IPS-20b (cell line): ENCODE measurements at regions not wholly inside any gene's neighbourhood (a gene's known extent, or its start where the extent isn't known, plus 50 kb on each side); places are given as distances from the start of the nearest gene placed in this dataset.

ENCODE experiments used
- H3K27ac ChIP-seq: one replicate; pipeline ENCODE4 v1.5.1; 2013; ENCODE audit warnings: low read length
- H3K27me3 ChIP-seq: 2 replicates; pipeline ENCODE4 v1.6.1; 2013; ENCODE audit warnings: mild to moderate bottlenecking, low read length, inconsistent platforms; ENCODE audit not compliant: insufficient read depth
- H3K36me3 ChIP-seq: 2 replicates; pipeline ENCODE4 v1.6.1; 2013; ENCODE audit warnings: low read depth, mild to moderate bottlenecking, inconsistent platforms, low read length, moderate library complexity; ENCODE audit not compliant: insufficient read depth
- H3K4me1 ChIP-seq: 2 replicates; pipeline ENCODE4 v1.6.1; 2013; ENCODE audit warnings: mild to moderate bottlenecking, control low read depth, inconsistent platforms, low read length, moderate library complexity; ENCODE audit not compliant: insufficient read depth
- H3K4me3 ChIP-seq: 2 replicates; pipeline ENCODE4 v1.5.1; 2013; ENCODE audit warnings: mild to moderate bottlenecking, low read length, inconsistent platforms
- H3K9ac ChIP-seq: 2 replicates; pipeline ENCODE4 v1.6.1; 2013; ENCODE audit warnings: low read depth, mild to moderate bottlenecking, inconsistent platforms, low read length, moderate library complexity
- H3K9me3 ChIP-seq: 2 replicates; pipeline ENCODE4 v1.6.1; 2013; ENCODE audit warnings: mild to moderate bottlenecking, low read depth, low read length, inconsistent platforms; ENCODE audit not compliant: insufficient read depth

DNA sequence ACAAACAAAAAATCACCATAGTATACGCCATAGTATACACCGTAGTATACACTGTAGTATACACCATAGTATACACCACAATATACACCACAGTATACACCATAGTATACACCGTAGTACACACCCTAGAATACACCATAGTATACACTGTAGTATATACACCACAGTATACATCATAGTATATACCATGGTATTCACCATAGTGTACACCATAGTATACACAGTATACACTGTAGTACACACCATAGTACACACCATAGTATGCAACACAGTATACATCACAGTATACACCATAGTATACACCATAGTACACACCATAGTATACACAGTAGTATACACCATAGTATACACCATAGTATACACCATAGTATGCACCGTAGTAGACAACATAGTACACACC, 157.6 kb upstream of the ADARB2 start:
- Histone ChIP-seq H3K9ac (no peak overlapping the region), H3K4me1 (no peaks in the 10 kb centered on the region), H3K4me3 (no peak overlapping the region), H3K27me3 (no peaks in the 10 kb centered on the region), H3K27ac (no peak overlapping the region), H3K9me3 (no peaks in the 10 kb centered on the region), H3K36me3 (no peaks in the 10 kb centered on the region)

DNA sequence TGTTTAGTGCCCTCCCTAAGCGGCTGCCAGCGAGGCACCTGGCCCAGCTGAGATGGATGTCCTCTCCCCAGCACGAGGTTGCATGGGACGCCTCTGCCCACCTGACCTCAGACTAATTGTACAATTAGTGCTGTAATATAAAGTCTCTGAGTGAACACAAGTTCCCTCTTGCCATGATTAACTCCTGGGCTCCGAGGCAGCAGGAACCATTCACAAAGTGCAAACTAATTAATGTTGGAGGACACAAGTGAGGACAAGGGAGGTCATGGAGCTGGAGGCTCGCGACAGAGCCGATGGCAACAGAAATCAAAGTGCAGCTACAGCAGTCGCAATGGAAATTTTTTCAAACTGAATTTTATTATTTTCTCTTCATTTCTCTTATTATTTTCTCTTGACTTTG, 156.6 kb upstream of the ADARB2 start:
- H3K4me3 ChIP-seq = no peak overlapping the region

DNA sequence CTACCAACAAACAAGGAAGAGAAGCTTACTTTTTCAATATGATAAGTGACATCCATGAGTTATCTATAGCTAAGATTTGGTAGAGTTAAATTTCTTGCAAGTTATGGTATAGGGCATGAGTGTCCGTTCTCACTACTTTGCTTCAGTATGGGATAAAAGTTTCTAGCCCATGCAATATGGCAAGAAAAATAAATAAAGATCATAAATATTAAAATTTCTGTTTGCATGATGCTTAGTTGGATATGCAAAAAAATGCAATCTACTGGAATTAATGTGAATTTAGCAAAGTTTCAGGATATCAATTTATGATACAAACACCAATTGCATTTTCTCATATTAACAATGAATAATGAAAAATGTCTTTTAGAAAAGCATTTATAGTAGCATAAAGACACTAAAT, 148.7 kb upstream of the ADARB2 start:
- Histone ChIP-seq H3K4me3 (no peak overlapping the region), H3K27ac (no peak overlapping the region), H3K9ac (no peak overlapping the region), H3K4me1 (no peaks in the 10 kb centered on the region), H3K9me3 (peaks cover 14% of the 10 kb centered on the region), H3K36me3 (no peaks in the 10 kb centered on the region), H3K27me3 (no peaks in the 10 kb centered on the region)

More for the DNA sequence above, 156.6 kb upstream of the ADARB2 start:
- H3K27ac ChIP-seq = no peak overlapping the region
- no peaks in the 10 kb centered on the region for H3K27me3 ChIP-seq
- no peaks in the 10 kb centered on the region; the same call in 1 of the 2 replicates for H3K9me3 ChIP-seq
- H3K36me3 ChIP-seq = no peaks in the 10 kb centered on the region
- H3K4me1 ChIP-seq = no peaks in the 10 kb centered on the region
- no peak overlapping the region for H3K9ac ChIP-seq

DNA sequence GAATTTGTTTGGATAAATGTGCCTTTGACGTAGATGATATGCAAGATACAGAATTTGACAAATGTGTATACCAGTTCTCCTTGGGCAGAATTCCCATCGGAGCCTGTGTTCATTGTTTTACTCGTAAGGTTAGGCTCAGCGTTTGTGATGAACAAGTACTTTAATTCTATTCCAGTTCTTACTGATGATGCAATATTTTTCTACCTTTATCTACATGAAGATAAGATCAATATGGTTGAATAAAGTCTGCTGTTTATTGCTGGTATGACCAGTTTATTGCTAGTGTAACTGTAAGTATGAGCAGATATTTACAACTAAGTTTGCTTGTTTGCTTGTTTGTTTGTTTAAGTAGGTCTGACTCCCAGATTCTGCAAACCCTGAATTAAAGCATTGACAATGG, 145.4 kb upstream of the ADARB2 start:
- Histone ChIP-seq H3K36me3 (no peaks in the 10 kb centered on the region), H3K9me3 (peaks cover 14% of the 10 kb centered on the region), H3K4me3 (no peak overlapping the region), H3K4me1 (no peaks in the 10 kb centered on the region), H3K27ac (no peak overlapping the region), H3K9ac (no peak overlapping the region), H3K27me3 (no peaks in the 10 kb centered on the region)

DNA sequence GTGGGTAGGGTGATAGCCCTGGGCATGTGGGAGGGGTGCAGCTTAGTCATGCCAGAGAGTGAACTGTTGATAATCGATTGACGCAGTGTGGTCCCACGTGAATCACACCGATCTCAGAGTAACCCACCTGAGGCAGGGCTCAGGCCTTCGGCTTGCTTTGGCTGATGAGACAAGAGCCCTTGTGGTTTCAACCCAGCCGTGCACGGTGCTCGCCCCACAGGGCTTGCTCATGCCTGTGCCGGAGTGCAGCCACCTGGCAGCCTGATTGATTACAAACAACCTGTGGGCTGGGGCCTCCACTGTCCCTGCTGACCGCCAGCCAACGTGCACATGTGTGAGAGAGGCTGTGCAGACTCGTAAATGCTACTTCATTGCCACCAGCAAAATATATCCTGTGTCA, 144.9 kb upstream of the ADARB2 start:
- peaks cover 11% of the 10 kb centered on the region for H3K9me3 ChIP-seq
- H3K4me1 ChIP-seq = no peaks in the 10 kb centered on the region
- H3K9ac ChIP-seq = no peak overlapping the region
- H3K27me3 ChIP-seq = no peaks in the 10 kb centered on the region
- H3K36me3 ChIP-seq = no peaks in the 10 kb centered on the region
- H3K4me3 ChIP-seq = no peak overlapping the region
- H3K27ac ChIP-seq = no peak overlapping the region

DNA sequence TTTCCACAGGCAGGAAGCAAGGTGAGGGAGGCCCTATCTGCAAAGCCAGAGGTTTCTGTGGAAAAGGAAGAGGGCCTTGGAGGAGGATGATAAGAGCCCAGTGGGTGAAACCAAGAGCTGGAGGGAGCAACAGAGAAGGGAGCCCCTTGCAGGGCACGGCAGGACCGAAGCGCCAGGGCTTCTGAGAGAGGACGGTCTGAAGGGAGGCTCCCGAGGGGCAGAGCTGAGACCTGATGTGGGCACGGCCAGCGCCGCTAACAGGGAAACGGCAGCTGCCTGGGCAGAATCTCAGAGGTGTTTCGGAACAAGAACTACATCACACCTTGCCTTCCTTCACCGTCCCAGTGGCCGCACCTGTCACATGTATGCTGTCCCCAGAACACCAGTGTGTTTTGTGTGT, 144.3 kb upstream of the ADARB2 start:
- no peak overlapping the region for H3K27ac ChIP-seq
- no peaks in the 10 kb centered on the region for H3K36me3 ChIP-seq
- H3K9me3 ChIP-seq = peaks cover 10% of the 10 kb centered on the region
- no peaks in the 10 kb centered on the region for H3K4me1 ChIP-seq
- no peak overlapping the region for H3K9ac ChIP-seq
- H3K27me3 ChIP-seq = no peaks in the 10 kb centered on the region
- H3K4me3 ChIP-seq = no peak overlapping the region

DNA sequence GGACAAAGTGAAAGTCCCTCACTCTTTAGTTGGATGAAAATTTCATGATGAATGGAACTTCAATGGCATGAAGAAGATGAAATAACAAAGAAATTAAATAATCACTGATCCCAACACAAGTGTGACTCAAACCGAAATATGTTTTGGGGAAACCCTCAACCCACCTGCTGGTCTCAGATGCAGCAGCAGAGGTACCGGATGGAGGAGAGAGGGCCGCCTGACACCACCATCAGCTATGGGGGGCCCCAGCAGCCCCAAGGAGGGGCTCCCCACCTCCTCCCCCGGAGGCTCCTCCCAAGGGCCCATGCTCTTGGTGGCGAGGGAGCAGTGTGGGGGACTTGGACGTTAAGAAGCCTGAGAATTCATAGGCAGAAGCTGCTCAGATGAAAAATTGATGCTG, 137.2 kb upstream of the ADARB2 start:
- H3K9me3 ChIP-seq = peaks cover 12% of the 10 kb centered on the region
- H3K4me3 ChIP-seq = no peak overlapping the region
- no peaks in the 10 kb centered on the region for H3K36me3 ChIP-seq
- no peak overlapping the region for H3K27ac ChIP-seq
- no peaks in the 10 kb centered on the region for H3K4me1 ChIP-seq
- no peak overlapping the region for H3K9ac ChIP-seq
- no peaks in the 10 kb centered on the region for H3K27me3 ChIP-seq

DNA sequence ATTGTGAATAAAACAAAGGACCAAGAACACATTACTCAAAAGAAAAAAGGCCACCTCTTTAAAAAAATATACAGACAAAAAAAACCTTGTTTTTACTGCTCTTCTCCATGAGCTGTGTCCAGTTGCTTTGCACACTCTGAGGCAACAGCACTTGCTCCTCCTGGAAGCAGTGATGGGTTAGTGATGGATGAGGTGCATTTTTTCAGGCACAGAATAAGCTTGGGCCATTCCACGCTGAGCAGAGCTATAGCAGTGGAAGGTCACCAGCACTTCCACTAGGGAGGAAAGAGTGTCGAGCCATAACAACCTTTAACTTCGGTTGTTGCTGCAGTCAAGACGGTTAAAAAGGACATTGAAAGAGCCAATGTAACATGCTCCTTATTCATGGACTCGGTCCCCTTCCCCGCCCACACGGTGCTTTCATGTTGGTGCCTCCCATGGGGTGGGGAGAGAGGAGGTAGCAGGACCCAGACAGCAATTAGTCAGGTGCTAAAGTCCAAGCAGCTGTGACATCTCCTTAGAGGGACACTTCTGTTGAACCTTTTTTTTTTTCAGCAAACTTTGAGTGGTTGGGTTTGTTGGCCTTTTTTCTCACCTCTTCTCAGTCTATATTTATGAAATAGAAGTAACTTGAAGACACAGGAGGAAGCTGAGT, 136.5 kb upstream of the ADARB2 start:
- Histone ChIP-seq H3K9me3 (peaks cover 12% of the 10 kb centered on the region), H3K4me3 (no peak overlapping the region), H3K27ac (no peak overlapping the region), H3K4me1 (no peaks in the 10 kb centered on the region), H3K36me3 (no peaks in the 10 kb centered on the region), H3K9ac (no peak overlapping the region), H3K27me3 (no peaks in the 10 kb centered on the region)

DNA sequence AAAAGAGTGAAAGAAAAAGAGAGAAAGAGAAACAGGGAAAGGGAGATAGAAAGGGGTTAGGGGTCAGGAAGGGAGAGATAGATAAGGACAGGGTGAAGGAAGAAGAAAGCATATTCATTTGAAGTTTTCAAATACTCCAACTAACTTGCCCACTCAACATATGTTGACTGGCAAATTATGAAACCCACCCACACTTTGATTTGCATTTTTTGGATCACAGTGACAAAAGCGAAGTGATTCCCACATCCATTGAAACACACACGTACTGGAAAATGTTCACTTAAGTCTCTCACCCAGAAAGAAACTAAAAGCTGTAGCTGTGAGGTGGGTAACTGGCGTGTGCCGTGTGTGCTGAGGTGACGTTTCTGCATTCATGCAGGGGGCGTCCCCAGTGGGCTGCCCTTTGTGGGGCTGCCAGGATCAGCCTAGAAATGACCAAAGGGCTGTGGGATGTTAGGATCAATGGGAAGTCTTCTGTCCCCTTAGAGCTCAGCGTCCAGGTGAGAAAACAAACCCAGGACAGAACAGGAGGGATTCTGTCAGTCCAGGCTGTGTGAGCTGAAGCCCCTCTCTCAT, 134.9 kb upstream of the ADARB2 start:
- H3K4me1 ChIP-seq = no peaks in the 10 kb centered on the region
- no peaks in the 10 kb centered on the region for H3K36me3 ChIP-seq
- no peak overlapping the region for H3K4me3 ChIP-seq
- H3K27ac ChIP-seq = no peak overlapping the region
- no peaks in the 10 kb centered on the region for H3K27me3 ChIP-seq
- H3K9ac ChIP-seq = no peak overlapping the region
- H3K9me3 ChIP-seq = peaks cover 12% of the 10 kb centered on the region

DNA sequence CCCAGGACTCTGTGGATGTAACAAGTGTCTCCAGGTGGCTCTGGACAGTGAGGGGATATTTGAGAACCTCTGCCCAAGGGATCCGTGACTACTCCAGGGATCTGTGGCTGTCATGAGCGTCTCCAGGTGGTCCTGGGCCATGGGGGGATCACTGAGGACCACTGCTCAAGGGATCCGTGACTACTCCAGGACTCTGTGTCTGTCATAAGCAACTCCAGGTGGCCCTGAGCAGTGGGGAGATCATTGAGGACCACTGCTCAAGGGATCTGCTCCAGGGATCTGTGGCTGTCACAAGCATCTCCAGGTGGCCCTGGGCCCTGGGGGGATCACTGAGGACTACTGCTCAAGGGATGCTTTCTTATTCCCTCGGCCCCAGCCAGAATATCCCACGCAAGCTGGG, 133.2 kb upstream of the ADARB2 start:
- no peaks in the 10 kb centered on the region for H3K36me3 ChIP-seq
- no peak overlapping the region for H3K27ac ChIP-seq
- peaks cover 5% of the 10 kb centered on the region for H3K9me3 ChIP-seq
- no peak overlapping the region for H3K9ac ChIP-seq
- no peaks in the 10 kb centered on the region for H3K27me3 ChIP-seq
- H3K4me1 ChIP-seq = no peaks in the 10 kb centered on the region
- H3K4me3 ChIP-seq = no peak overlapping the region

DNA sequence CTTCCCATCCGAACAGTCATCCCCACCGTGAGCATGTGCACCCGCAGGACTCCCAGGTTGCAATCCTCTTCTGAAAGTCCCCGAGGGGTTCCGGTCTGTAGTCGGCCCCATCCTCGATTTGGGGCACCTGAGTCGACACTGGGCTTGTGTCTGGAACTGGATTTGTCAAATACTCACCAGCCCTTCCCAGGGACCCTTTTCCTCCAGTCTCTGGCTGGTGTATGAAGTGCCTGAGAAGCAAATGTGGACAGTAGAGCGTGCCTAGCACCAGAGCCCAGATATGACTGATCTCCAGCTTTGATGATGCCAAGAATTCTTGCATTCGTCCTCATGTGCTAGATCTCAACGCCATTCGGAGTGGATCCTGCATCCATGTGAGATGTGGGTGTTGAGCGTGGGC, 132.5 kb upstream of the ADARB2 start:
- Histone ChIP-seq H3K9ac (no peak overlapping the region), H3K4me3 (no peak overlapping the region)

DNA sequence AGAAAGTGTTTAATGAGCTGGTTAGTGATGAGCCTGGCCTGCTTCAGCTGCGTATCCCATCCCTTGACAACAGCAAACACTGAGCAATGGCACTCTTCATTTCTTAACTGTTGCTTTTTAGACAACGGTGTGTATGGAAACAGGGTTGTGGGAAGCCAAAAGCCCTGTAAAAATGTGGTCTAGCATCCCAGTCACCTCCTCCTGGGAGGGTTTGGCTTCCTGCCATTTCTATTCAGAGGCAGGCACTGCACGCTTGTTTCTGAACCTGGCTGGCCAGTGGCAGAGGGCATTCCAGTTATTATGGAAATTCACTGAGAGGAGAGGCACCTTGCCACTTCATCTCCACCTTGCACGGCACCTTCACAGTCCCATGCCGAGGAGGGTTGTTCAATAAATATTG, 123.0 kb upstream of the ADARB2 start:
- no peaks in the 10 kb centered on the region for H3K4me1 ChIP-seq

More for the DNA sequence above, 132.5 kb upstream of the ADARB2 start:
- H3K27me3 ChIP-seq = no peaks in the 10 kb centered on the region
- no peaks in the 10 kb centered on the region for H3K4me1 ChIP-seq
- H3K36me3 ChIP-seq = no peaks in the 10 kb centered on the region
- H3K27ac ChIP-seq = no peak overlapping the region
- H3K9me3 ChIP-seq = no peaks in the 10 kb centered on the region

More for the DNA sequence above, 123.0 kb upstream of the ADARB2 start:
- peaks cover 8% of the 10 kb centered on the region for H3K9me3 ChIP-seq
- no peak overlapping the region for H3K4me3 ChIP-seq
- no peak overlapping the region for H3K27ac ChIP-seq
- H3K36me3 ChIP-seq = no peaks in the 10 kb centered on the region
- no peaks in the 10 kb centered on the region for H3K27me3 ChIP-seq
- H3K9ac ChIP-seq = no peak overlapping the region
